Karpas-422 (cell line): ENCODE measurements at regions not wholly inside any gene's neighbourhood (a gene's known extent, or its start where the extent isn't known, plus 50 kb on each side); places are given as distances from the start of the nearest gene placed in this dataset.

Experiments used
- small RNA-seq: library from RNA; depleted of rRNA; stranded (forward); fragments of <200 nt; gene quantifications from one replicate; pipeline ENCODE3, GENCODE V24; 2014

Small RNA genes in the stretch of these regions (small RNA-seq; reads per million reads assigned to genes)
- 0.36 reads per million for gene RNU6-439P
